HFF-Myc (cell line): ENCODE measurements at regions not wholly inside any gene's neighbourhood (a gene's known extent, or its start where the extent isn't known, plus 50 kb on each side); places are given as distances from the start of the nearest gene placed in this dataset.

ENCODE experiments used
- DNase-seq: peaks from one replicate; pipeline ENCODE4 v3.0.0-alpha.2; 2011; ENCODE audit warnings: low read depth; ENCODE audit errors: extremely low read depth
- H3K4me3 ChIP-seq: replicated peaks from 2 replicates; pipeline ENCODE4 v1.5.1; 2011; ENCODE audit warnings: low read depth, mild to moderate bottlenecking, control low read depth, low read length
- CTCF ChIP-seq: IDR thresholded peaks from 2 replicates; pipeline ENCODE4 v1.5.1; 2012; ENCODE audit warnings: mild to moderate bottlenecking, low read depth, low read length, control low read depth; ENCODE audit errors: missing control alignments

GRCh38 chr6:54440549-54440948, 132.3 kb downstream of the TINAG start:
- DNase-seq = no peak
- no peak for TF ChIP-seq CTCF
- H3K4me3 ChIP-seq = no peak overlapping the region

- no peak for DNase-seq
- no peak overlapping the region for H3K4me3 ChIP-seq
- no peak for TF ChIP-seq CTCF
Measured at GRCh38 chr6:54441020-54441419, 132.8 kb downstream of the TINAG start.

- DNase-seq = no peak
- no peak overlapping the region for H3K4me3 ChIP-seq
- TF ChIP-seq CTCF = no peak
Measured at GRCh38 chr6:54441687-54442248, 133.5 kb downstream of the TINAG start.

- TF ChIP-seq CTCF = no peak
- DNase-seq = no peak
- H3K4me3 ChIP-seq = no peak overlapping the region
Measured at GRCh38 chr6:54445207-54445606, 137.0 kb downstream of the TINAG start.

- no peak for DNase-seq
- no peak for TF ChIP-seq CTCF
- H3K4me3 ChIP-seq = no peak overlapping the region
Measured at GRCh38 chr6:54448617-54449016, 140.4 kb downstream of the TINAG start.

GRCh38 chr6:54451516-54451915, 143.3 kb downstream of the TINAG start:
- no peak overlapping the region for H3K4me3 ChIP-seq
- no peak for DNase-seq
- TF ChIP-seq CTCF = no peak
